ENCODE measurements at regions not wholly inside any gene's neighbourhood (a gene's known extent, or its start where the extent isn't known, plus 50 kb on each side); places are given as distances from the start of the nearest gene placed in this dataset.

DNA sequence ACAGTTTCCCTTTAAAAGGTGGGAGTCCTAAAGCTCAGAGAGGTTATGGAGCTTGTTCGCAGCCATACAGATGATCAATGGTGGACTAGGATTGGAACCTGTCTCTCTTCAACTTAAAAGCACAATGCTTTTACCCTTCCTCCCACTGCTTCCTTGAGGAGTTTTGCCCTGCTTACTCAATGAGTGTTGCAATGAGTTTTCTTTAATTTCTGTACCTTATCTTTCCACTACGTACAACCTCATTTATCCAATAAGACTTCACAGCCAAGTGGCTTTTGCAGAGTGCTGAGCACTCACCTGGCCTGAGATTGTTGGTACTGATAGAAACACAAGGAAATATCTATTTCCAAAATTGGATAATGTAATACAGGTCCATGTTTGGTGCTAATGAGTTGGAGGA is 64.7 kb upstream of the ANKRD55 start:
- no peak for TF ChIP-seq EZH2 (IDR thresholded peaks at IDR 0.05; ENCODE audit: borderline replicate concordance, low read depth, low read length, poor library complexity, severe bottlenecking)
- TF ChIP-seq, protein P1, sequence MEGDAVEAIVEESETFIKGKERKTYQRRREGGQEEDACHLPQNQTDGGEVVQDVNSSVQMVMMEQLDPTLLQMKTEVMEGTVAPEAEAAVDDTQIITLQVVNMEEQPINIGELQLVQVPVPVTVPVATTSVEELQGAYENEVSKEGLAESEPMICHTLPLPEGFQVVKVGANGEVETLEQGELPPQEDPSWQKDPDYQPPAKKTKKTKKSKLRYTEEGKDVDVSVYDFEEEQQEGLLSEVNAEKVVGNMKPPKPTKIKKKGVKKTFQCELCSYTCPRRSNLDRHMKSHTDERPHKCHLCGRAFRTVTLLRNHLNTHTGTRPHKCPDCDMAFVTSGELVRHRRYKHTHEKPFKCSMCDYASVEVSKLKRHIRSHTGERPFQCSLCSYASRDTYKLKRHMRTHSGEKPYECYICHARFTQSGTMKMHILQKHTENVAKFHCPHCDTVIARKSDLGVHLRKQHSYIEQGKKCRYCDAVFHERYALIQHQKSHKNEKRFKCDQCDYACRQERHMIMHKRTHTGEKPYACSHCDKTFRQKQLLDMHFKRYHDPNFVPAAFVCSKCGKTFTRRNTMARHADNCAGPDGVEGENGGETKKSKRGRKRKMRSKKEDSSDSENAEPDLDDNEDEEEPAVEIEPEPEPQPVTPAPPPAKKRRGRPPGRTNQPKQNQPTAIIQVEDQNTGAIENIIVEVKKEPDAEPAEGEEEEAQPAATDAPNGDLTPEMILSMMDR (conservative IDR thresholded peaks at IDR 0.05; ENCODE audit: low read depth, low read length), result no peak
